ENCODE measurements at regions not wholly inside any gene's neighbourhood (a gene's known extent, or its start where the extent isn't known, plus 50 kb on each side); places are given as distances from the start of the nearest gene placed in this dataset.

DNA sequence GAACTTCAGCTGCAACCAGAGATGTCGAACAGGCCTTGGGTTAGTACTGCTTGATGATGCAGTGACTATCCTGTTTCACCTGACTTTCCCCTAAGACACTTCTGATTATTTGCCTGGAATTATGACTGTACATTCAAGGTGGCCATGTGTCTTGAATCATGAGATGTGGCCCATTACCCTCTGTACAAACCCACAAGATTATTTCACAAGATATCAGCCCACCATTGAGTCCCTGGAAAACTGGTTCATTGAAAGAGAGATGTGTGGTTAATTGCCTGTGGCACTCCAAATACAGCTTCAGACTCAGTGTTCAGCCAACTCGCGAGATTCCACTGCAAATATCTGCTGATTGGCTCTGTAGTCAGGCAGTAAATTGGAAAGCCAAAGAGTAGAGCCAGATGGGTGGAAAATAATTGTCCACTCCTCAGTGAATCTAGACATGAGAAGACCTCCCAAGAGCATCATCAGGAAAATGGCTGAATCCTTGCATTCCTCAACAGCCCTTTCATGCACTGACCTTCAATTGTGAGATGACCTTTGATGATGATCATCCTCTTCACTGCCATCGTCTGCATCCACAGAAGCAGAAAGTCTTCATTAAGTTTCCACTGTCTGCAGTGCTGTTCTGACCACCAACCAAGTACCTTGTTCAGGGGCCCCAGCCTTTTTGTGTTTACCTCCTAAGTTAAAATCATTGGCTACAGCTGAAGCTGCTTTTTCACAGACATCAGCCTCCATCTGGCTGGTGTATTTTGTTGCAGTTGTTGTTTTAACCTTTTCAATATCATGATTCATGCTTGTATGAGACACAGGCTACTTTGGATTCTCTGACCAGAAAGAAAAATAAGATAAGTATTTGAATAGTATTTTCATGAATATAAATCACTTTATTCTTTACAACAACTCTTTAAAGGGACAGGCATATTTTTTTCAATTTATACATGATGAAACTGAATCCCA lies 75.2 kb downstream of the ESM1 start:
- peaks cover 5% of the 10 kb centered on the region for H3K4me1 Mint-ChIP-seq
- no peak overlapping the region for H3K27ac Mint-ChIP-seq (ENCODE audit: unreplicated experiment)

DNA sequence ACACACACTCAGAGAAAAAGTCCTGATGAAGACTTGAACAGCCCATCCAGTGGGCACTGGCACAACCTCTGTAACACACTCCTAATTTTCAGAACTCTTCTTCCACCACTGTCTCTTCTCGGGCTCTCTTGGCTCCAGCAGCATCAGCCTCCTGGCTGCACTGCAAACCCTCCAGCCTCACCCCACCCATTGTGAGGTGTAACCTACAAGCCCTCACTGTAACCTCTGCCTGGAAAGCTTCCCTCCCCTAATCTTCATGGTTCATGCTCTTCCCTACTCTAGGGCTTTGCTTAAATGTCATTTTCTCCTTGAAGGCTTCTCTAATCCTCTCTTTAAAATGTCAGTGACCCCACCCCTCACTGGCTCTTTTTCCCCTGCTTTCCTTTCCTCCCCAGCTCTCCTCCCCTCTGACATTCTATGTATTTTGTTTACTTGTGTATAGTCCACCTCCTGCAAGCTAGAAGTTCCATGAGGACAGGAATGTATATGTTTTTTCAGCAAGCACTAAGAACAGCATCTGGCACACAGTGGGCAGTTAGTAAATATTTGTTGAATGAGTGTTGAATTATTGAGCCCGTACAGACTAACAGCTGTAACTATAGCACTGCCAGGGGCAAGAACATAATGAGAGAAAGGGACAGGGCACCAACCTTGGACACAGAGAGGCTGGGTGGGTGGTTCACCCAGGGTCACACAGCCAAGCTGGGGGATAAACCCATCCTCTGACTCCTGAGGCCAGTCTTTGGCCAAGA lies 76.4 kb downstream of the ESM1 start:
- no peak overlapping the region for H3K27ac Mint-ChIP-seq (ENCODE audit: unreplicated experiment)

More for the DNA sequence above, 75.2 kb downstream of the ESM1 start:
- Mint-ChIP-seq H3K4me3 (no peak overlapping the region), H3K9me3 (no peaks in the 10 kb centered on the region), H3K27me3 (ENCODE audit: low read depth) (peaks cover 22% of the 10 kb centered on the region), H3K36me3 (ENCODE audit: low read depth) (no peaks in the 10 kb centered on the region)
- TF ChIP-seq, protein P1, sequence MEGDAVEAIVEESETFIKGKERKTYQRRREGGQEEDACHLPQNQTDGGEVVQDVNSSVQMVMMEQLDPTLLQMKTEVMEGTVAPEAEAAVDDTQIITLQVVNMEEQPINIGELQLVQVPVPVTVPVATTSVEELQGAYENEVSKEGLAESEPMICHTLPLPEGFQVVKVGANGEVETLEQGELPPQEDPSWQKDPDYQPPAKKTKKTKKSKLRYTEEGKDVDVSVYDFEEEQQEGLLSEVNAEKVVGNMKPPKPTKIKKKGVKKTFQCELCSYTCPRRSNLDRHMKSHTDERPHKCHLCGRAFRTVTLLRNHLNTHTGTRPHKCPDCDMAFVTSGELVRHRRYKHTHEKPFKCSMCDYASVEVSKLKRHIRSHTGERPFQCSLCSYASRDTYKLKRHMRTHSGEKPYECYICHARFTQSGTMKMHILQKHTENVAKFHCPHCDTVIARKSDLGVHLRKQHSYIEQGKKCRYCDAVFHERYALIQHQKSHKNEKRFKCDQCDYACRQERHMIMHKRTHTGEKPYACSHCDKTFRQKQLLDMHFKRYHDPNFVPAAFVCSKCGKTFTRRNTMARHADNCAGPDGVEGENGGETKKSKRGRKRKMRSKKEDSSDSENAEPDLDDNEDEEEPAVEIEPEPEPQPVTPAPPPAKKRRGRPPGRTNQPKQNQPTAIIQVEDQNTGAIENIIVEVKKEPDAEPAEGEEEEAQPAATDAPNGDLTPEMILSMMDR (conservative IDR thresholded peaks at IDR 0.05), result no peak
- no peak for DNase-seq (ENCODE audit: low read depth, low spot score)

DNA sequence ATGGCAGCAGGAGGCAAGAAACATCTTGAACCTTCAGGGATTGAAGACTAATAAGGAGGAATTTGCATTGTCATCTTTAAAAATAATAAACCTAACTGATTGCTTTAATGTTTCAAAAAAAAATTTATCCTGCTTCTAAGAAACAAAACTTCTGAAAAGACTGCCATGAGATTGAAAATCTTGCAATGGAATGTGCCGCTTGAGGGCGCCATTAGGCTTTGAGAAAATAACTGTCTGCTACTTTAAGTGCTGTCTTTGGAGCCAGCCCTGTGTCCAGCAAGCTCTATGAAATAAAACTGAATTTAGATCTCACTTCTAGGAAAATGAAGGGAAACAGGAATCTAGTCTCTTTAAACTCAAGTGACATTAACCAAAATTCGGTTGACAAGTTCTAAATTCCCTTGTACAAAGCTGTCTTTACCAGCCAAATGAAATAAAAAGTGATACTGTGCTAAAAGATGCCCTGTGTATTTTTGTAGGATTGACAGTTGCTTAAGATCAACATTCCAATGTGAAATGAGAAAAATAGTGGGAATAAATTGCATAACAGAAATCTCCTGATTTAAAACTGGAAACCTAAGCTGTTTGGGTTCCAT lies 79.4 kb downstream of the ESM1 start:
- H3K27ac Mint-ChIP-seq (ENCODE audit: unreplicated experiment), result no peak overlapping the region
- H3K27me3 Mint-ChIP-seq (ENCODE audit: low read depth), result peaks cover 34% of the 10 kb centered on the region
- no peaks in the 10 kb centered on the region for H3K9me3 Mint-ChIP-seq
- peak; percentile 70 for DNase-seq (ENCODE audit: low read depth, low spot score)
- H3K36me3 Mint-ChIP-seq (ENCODE audit: low read depth), result no peaks in the 10 kb centered on the region
- TF ChIP-seq, protein P1 (conservative IDR thresholded peaks at IDR 0.05), result peak; percentile 83
- H3K4me1 Mint-ChIP-seq, result peaks cover 4% of the 10 kb centered on the region
- H3K4me3 Mint-ChIP-seq, result no peak overlapping the region

More for the DNA sequence above, 76.4 kb downstream of the ESM1 start:
- H3K27me3 Mint-ChIP-seq (ENCODE audit: low read depth), result peaks cover 24% of the 10 kb centered on the region
- H3K4me1 Mint-ChIP-seq, result peaks cover 5% of the 10 kb centered on the region
- DNase-seq (ENCODE audit: low read depth, low spot score), result no peak
- TF ChIP-seq, protein P1 (conservative IDR thresholded peaks at IDR 0.05), result no peak
- no peaks in the 10 kb centered on the region for H3K9me3 Mint-ChIP-seq
- H3K36me3 Mint-ChIP-seq (ENCODE audit: low read depth), result no peaks in the 10 kb centered on the region
- H3K4me3 Mint-ChIP-seq, result no peak overlapping the region

DNA sequence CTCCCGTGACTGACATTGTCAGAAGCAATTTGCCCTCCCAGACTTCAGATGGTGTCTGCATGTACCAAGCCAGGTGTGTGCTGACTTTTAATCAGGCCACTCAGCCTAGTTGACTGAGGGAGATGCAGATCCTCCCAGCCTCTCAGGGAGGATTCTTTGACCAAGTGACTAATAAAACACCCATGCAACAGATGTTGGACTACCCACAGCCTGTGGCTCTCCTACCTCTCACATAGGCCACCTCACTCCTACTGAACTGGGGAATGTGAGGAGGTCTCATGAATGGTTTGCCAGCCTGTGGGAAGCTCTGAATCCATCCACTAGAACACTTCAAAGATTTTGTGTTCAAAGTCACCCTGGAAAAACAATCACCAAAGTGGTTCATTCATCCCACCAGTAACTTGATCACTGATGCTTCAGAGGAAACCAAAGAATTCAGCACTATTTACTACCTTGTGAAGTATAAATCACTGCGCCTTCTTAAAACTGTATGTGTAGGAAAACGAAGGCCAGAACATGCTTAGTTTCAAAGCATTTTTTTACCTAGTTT lies 80.1 kb downstream of the ESM1 start:
- H3K27ac Mint-ChIP-seq (ENCODE audit: unreplicated experiment), result no peak overlapping the region
- H3K4me1 Mint-ChIP-seq, result no peaks in the 10 kb centered on the region
- no peak overlapping the region for H3K4me3 Mint-ChIP-seq
- no peaks in the 10 kb centered on the region for H3K36me3 Mint-ChIP-seq (ENCODE audit: low read depth)
- H3K27me3 Mint-ChIP-seq (ENCODE audit: low read depth), result peaks cover 34% of the 10 kb centered on the region
- DNase-seq (ENCODE audit: low read depth, low spot score), result no peak
- TF ChIP-seq, protein P1 (conservative IDR thresholded peaks at IDR 0.05), result no peak
- H3K9me3 Mint-ChIP-seq, result no peaks in the 10 kb centered on the region

DNA sequence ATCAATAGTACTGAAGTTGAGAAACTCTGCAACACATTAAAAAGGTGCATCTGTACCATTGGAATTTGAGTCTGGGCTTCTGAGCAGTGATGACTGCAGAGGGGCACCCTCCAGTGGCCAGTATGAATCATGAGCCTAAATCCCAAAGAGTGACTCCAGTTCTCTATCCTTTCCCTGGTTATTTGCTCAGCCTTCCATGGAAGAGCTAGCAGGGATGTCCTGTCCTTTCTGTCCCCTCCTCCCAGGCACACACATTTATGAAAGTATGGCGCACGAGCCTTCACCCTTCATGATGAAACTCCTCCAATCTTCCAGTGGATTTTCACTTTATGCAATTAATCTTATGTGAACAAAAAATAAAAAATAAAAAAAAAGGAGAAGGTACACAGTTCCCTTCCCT lies 81.0 kb downstream of the ESM1 start:
- Mint-ChIP-seq H3K27me3 (ENCODE audit: low read depth) (peaks cover 36% of the 10 kb centered on the region), H3K27ac (ENCODE audit: unreplicated experiment) (no peak overlapping the region), H3K9me3 (no peaks in the 10 kb centered on the region), H3K4me1 (no peaks in the 10 kb centered on the region), H3K36me3 (ENCODE audit: low read depth) (no peaks in the 10 kb centered on the region), H3K4me3 (no peak overlapping the region)
- DNase-seq (ENCODE audit: low read depth, low spot score), result no peak
- TF ChIP-seq, protein P1 (conservative IDR thresholded peaks at IDR 0.05), result peak; percentile 59
